ENCODE measurements at regions not wholly inside any gene's neighbourhood (a gene's known extent, or its start where the extent isn't known, plus 50 kb on each side); places are given as distances from the start of the nearest gene placed in this dataset.
A peak's percentile ranks its signal among the peaks of the same experiment; 100 is the strongest.
"Not testable (repeated sequence)": the region's sequence is repeated elsewhere in the genome, so short reads cannot be mapped to it uniquely, and the experiment has no call there.

DNA sequence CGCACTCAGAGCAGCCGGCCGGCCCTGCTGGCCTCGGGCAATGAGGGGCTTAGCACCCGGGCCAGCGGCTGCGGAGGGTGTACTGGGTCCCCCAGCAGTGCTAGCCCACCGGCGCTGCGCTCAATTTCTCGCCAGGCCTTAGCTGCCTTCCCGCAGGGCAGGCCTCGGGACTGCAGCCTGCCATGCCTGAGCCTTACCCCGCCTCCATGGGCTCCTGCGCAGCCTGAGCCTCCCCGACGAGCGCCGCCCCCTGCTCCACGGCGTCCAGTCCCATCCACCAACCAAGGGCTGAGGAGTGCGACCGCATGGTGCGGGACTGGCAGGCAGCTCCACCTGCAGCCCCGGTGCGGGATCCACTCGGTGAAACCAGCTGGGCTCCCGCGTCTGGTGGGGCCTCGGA is 204.4 kb upstream of the AUTS2 start:
- not testable (repeated sequence) for DNase-seq

DNA sequence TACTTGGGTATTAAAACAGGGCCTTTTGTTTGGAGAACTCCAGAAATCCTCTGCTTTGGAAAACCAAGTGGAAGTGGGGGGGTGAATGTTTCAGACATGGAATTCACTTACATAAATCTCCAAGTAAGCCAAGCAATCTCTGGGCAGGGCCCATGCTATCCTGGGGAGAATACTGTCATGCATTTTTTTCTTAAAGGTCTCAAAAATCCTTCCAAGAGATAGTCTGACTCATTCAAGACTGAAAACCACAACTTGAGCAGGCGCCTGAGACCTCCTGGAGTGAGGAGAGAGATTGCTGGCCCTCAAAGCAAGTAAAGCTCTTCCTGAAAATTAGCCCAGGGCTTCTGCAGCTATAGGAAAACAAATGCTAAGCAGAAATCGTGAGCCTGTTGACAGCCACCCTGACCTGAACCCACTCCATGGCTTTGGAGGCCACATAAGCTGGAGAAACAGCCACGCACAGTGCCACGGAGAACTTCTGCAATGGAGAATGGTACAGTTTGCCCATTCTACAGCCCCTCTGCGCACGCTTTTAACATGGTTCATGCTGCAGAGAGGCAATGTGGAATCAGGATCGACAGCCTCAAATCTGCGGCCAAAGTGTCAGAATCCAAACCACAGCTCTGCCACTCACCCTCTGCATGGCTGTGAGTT is 203.1 kb upstream of the AUTS2 start:
- no peak for DNase-seq

DNA sequence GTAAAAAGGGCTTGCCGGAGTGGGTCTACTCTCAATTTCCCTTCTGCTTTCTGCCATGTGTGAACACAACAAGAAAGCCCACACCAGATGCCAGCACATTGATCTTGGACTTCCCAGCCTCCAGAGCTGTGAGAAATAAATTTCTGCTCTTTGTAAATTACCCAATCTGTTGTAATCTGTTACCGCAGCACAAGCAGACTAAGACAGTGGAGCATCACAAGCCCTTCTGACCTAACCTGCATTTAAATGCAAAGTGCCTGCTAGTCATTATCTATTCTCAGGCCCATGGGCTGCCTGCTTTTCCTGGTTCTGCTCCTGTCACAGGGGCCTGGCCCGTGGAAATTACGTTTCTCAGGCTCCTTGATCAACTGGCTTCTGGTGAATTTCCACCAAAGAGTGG is 199.3 kb upstream of the AUTS2 start:
- DNase-seq = no peak

DNA sequence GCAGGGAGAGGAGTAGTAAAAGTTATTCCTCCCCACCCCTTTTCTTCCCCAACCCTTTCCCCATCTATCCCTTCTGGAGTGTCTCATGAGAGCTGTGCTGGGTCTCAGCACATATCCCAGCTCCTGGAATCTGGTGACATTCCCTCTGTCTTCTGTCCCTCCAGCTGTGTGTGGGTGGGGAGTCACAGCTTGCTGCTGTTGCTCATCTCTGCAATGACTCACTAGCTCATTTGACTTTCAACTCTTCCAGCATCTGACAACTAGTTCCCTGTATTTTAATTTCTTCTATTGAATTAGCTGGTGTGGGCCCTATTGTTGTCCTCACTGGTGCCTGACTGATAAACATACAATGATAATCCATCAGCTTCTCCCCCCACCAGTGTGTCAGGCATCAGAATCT is 198.9 kb upstream of the AUTS2 start:
- DNase-seq = no peak

DNA sequence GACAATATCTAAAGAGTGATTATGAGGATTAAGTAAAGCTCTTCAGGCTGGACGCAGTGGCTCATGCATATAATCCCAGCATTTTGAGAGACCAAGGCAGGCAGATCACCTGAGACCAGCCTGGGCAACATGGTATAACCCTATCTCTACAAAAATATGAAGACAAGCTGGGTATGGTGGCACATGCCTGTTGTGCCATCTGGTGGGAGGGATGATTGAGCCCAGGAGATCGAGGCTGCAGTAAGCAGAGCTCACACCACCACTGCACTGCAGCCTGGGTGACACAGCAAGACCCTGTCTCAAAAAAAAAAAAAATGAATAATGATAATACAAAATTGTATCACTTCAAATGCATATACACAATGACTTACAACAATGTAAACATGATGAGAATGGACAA is 195.6 kb upstream of the AUTS2 start:
- no peak for DNase-seq

DNA sequence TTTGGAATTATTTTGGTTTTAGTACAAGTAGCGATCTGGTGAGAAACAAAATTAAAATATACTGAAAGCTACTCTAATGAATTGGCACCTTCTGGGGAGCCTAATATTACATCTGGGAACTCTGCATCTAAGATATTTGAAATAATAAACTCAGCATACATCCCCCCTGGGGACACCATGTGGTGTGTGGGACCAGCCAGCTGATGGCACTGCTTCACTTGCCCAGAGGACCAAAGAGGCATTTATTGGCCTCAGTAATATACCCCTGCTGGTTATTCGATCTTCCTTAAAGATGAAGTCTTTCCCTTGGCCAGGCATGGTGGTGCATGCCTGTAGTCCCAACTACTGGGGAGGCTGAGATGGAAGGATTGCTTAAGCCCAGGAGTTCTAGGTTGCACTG is 195.1 kb upstream of the AUTS2 start:
- DNase-seq = peak; percentile 24

DNA sequence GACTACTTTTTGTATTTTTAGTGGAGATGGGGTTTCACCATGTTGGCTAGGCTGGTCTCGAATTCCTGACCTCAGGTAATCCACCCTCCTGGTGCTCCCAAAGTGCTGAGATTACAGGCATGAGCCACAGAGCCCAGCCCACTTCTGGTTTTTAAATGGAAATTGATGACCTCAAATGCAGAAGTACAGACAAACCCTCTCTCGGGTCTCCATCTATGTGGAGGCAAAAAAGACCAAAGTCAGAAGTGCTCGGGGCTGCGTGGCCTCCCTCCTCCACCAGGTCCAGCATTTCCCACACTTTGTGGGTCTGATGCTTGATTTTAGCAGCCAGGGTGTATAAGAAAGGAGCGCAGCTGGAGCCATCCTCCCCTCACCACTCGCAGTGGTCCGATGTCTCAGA is 187.3 kb upstream of the AUTS2 start:
- DNase-seq = no peak

DNA sequence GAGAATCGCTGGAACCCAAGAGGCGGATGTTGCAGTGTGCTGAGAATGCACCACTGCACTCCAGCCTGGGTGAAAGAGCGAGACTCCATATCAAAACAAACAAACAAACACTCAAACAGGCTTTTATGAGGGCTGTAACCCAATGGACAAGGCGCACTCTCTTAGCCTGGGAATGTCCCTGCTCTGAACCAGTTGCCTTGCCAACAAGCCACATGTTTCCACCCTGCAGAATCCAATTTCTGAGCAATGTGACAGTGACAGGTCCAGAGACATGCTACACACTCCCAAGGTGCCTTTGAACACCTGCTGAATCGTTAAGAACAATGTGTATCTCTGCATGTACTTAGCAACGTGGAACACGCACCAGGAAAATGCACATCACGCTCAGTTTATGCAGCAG is 186.8 kb upstream of the AUTS2 start:
- no peak for DNase-seq

DNA sequence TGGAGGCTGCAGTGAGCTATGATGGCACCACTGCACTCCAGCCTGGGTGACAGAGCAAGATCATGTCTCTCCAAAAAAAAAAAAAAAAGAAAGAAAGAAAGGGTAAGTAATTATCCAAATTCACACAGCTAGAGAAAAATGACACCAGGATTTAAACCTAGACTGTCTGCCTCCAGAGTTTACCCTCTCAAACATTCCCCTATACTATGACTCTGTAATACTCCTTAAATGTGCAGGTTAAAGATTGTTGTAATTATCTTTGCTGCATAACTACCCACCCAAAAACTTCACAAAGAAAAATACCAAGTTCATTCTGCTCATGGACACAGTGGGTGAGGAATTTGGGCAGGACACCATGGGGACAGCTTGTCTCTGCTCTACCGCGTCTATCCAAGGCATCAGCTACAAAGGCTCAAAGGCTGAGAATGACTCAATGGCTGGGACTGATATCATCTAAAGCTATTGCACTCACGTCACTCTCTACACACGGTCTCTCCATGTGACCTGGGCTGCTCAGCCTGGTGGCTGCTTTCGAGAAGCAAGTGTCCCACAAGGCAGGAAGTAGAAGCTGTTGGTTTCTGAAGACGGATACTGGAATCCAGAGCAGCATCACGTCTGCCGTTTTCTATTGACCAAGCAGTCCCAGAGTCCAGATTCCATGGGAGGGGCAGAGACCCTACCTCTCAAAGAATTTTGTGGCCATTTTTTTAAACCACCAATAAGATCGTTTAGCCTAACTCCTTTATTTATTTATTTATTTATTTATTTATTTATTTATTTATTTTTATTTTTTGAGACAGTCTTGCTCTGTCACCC is 185.7 kb upstream of the AUTS2 start:
- DNase-seq = no peak

DNA sequence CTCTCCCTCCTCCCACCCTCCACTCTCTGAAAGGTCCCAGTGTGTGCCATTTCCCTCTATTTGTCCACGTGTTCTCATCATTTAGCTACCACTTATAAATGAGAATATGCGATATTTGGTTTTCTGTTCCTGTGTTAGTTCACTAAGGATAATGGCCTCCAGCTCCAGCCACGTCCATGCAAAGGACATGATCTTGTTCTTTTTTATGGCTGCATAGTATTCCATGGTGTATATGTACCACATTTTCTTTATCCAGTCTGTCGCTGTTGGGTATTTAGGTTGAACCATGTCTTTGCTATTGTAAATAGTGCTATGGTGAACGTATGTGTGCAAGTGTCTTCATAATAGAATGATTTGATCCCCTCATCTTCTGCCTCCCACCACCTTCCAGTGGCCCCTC is 183.7 kb upstream of the AUTS2 start:
- no peak for DNase-seq

DNA sequence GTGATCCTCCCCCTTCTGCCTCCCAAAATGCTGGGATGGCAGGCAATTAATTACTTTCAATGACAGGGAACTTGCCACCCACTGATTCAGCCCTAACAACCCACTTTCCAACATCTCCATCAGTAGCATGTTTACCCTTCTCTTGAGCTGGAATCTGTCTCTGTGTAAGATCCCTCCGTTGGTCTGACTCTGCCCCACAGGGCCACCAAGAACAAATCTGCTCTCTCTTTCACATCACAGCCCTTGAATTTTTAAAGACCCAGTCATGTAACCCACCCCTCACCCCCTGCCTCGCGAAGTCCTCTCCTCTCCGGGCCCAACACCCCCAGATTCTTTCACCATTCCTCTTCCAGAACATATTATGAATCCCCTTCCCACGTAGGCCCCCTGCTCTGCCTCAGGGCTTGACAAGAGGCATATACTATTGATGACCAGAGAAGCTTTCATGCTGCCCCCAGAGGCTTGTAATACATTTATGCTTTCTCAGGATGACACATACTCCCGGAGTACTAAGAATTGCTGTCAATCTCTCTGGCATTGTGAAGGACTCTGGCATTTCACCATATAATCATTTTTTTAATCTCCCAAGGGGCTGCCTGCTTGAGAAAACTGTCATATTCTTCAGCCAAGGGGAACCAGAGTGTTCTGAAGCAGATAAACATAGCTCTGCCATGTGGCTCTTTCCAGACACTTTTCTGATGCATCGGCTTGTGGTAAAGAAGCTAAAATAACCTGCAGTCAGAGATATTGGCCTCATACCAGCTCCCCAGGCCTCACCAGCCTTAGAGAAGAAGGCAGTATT is 179.2 kb upstream of the AUTS2 start:
- no peak for DNase-seq

DNA sequence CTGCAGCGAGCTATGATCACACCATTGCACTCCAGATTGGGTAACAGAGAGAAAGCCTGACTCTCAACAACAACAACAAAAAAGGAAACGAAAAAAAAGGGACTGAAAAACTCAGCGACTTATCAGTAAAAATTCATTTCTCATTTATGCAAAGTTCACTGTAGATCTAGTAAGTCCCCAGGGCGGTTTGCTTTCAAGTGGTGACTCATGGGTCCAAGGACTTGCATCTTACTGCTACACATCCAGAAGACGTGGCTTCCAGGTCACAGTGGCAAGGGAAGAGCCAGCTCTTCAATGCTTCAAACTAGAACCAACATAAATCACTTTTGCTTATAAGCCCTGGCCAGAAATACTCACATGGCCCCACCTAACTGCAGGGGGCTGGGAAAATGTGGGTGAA is 178.3 kb upstream of the AUTS2 start:
- DNase-seq = no peak

DNA sequence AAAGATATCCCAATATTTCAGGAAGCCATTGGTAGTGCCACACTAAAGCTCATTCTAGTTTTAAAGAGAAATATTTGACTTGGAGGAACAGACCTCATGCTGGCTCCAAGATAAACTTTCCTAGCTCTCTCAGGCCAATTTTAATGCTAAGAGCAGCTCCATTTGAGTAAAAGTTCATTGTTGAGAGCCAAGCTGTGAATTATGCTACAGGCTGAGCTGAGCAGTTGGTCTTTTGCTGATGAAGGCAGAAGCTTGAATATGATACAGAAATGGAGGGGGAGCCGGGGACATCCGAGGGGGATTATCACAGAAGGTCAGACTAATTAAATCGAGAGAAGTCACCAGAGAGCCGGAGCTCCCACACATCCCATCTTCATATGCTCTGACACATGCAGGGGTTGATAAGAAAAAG is 175.7 kb upstream of the AUTS2 start:
- DNase-seq = no peak

DNA sequence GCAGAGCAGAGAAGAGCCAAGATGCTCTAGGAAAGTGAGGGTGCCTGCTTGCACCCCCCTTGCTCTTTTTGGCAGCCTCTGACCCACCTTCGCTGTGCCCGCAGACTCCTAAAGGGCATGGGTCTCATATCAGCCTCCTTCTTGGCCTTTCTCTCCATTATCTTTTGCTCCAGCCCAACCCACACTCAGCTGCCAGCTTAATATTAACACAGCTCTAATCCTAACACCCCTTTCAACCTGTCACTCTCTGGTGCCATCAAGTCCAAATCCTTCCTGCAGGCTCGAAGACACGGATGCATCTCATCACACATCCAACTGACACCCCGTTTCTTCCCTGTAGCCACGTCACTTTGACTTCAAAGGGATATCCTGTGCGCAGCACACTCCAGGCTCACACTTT is 171.6 kb upstream of the AUTS2 start:
- DNase-seq = no peak

DNA sequence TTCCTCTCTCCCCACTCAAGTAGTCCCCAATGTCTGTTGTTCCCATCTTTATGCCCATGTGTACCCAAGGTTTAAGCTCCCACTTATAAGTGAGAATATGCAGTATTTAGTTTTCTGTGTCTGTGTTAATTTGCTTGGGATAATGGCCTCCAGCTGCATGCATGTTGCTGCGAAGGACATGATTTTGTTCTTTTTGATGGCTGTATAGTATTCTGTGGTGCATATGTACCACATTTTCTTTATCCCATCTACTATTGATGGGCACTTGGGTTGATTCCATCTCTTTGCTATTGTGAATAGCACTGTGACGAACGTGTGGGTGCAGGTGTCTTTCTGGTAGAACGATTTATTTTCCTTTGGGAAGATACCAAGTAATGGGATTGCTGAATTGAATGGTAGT is 170.2 kb upstream of the AUTS2 start:
- no peak for DNase-seq

DNA sequence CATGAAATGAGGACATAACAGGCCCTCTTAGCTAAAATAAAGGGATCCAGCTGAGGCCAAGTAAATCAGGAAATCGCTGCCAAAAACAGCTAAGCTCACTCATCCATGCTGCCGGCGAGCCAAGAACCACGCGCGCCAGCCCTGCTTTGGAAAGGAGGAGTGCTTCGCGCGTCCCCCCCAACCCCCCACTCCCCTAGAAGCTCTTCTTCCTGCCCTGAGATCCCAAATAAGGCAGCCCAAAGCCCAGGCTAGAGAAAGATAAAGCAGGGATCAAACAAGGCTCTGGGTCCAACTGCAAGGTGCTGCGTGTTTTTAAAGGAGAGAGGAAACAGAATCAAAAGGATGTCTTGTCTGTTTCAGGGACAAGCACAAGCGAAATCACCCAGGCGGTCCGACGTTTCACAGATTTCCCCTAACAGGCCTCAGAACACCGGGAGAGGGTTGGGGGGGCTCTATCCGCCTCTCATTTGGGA is 168.3 kb upstream of the AUTS2 start:
- DNase-seq = peak; percentile 31

DNA sequence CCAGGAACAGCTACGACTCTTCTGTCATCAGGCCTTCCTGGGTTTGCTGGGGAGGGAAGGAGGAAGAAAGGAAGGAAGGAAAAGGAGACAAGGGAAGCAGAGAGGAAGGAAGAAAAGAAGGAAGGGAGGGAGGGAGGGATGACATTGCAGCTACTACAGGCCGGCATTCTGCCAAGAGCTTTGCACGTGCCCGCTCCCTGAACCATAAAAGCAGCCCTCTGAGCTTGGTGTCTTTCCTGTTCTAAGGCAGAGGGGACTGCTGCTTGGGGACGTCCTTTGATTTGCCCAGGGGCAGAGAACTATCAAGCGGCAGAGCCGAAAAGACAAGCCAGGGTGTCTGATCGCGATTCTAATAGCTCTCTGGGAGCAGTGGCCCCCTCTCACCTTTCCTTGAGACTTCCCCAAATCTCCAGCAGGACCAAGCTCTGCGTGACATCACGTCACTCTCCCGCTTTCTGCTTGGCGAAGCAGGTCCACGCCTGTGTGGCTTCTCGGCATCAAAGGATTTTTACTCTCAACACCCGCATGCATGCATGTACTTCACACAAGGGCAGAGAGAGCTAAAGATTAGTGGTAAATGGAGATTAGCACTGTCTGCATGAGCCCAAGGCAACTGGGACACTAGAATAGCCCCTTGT is 167.8 kb upstream of the AUTS2 start:
- no peak for DNase-seq

DNA sequence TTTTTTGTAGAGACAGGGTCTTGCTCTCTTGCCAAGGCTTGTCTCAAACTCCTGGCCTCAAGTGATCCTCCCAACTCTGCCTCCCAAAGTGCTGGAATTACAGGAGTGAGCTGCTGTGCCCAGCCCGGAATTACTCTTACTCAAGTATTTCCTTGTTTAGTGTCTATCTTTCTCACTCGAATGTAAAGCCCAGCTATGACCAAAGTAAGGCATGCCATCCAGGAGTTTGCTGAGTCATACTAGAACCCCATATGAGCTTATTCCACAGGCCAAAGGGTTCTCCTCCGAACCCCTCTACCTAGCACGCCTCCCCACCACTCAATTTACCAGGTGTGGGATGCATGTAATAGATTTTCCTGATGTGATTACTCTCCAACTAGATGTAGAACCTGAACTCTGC is 166.6 kb upstream of the AUTS2 start:
- DNase-seq = no peak

DNA sequence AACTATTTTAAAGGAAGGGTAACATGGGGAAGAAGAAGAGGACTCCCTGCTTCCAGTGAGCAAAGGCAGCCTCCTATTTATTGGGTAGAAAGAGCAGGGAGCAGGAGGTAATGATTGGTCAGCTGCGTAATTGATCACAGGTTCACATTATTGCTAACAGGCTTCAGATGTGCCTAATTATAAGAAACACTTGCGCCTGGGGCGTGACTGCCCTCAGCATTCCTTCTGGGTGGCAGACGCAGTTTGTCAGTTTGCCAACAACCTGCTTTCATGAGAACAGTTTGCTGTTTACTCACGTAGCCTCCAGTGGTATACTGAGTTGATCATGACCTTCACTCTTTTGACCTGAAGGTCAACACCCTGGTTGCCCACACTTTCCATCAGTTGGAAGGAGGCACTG is 166.0 kb upstream of the AUTS2 start:
- not testable (repeated sequence) for DNase-seq

DNA sequence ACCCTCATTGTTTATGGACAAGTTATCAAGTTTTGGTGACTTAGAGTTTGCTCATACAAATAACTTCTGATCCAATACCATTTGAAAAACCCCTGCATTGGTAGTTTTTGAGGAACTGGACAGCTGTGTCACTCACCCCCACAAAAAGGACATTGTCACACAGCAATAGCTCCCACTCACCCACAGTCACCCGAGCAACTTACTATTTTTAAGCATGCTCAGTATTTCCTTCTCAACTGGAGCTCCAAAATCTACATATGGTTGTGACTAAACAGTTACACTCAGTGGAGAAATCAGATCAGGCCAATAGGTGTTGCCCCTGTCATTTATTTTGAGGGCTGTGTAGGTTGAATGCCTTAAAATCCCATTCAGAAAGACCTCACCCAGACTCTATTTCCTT is 165.2 kb upstream of the AUTS2 start:
- DNase-seq = no peak

DNA sequence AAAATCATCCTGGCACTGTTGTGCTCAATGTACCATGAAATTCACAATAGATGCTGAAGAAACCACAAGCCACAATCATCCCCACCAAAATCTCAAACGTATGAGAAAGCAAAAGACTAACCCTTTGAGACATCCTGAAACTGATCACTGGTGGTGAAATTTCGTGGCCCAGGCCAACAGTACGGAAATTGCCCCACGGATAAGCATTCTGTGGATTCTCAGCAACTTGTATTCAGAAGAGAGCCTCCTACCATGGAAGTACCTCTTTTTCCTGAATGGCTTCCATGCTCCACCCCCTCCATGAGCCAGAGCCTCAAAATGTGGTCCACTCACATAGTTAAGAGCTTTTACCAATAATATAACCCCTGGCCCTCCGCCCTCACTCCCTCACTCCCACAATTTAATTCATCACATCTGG is 163.9 kb upstream of the AUTS2 start:
- no peak for DNase-seq

DNA sequence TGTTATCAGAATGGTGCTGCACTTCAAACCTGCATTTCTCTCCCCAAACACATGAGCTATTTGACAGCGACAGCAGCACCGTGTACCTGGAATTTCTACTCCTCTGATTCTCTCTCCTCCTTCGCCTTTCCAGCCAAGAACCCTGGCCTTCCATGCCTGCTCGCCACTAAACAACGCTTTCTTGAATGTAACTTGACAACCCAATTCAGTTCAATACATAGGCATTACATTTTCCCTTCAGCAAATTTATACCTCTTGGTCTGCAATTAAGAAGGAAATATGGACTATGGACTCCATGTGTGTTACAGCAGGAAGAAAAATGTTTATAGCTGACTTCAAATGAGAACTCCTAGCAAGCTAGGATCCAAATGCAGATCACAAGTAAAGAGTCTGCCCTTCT is 162.6 kb upstream of the AUTS2 start:
- DNase-seq = no peak

DNA sequence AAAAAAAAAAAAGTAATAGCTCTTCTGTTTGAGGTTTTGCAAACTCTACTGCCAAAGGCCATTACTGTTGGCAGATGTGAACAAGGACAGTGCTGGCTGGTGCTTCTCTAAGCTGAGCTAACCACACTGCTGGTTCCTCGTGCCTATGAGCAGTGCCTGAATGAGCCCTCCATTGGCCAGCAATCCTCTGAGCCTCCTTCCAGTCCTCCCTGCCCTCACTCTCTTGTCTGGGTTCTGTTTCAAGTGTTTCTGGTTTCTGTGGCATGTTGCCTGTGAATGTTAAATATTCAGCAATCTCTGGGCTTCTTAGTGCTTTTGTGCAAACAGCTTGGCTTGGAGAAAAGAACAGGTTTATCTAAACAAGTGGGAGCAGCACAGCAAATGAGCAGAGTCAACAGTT is 161.3 kb upstream of the AUTS2 start:
- DNase-seq = no peak

All from NCI-H2171 (cell line).